ENCODE measurements at regions not wholly inside any gene's neighbourhood (a gene's known extent, or its start where the extent isn't known, plus 50 kb on each side); places are given as distances from the start of the nearest gene placed in this dataset.

GRCh38 chr10:30559180-30559579 is 70.4 kb downstream of the LYZL2 start:
- Histone ChIP-seq H3K4me2 (ENCODE audit: insufficient read depth, low read length) (no peak overlapping the region), H3K4me3 (replicated peaks in 1 of 3; ENCODE audit: insufficient read depth in 1 of 3, low read depth in 1 of 3, low read length in 3 of 3) (no peak overlapping the region), H2AFZ (ENCODE audit: low read depth, low read length) (no peak overlapping the region), H3K79me2 (ENCODE audit: control insufficient read depth, insufficient read depth, low read length) (no peaks in the 10 kb centered on the region), H4K20me1 (replicated peaks; ENCODE audit: control insufficient read depth, extremely low read depth, insufficient read depth, low read length) (no peaks in the 10 kb centered on the region), H3K36me3 (ENCODE audit: control insufficient read depth in 2 of 2, extremely low read depth in 1 of 2, insufficient read depth in 2 of 2, low read length in 2 of 2) (no peaks in the 10 kb centered on the region), H3K9me1 (replicated peaks; ENCODE audit: control insufficient read depth, extremely low read depth, insufficient read depth, low read length) (no peaks in the 10 kb centered on the region), H3K27me3 (ENCODE audit: control insufficient read depth in 2 of 2, insufficient read depth in 2 of 2, low read length in 2 of 2) (peaks cover 2 to 5% of the 10 kb centered on the region in 2 experiments), H3K9me3 (replicated peaks; ENCODE audit: control insufficient read depth, insufficient read depth, low read length) (no peaks in the 10 kb centered on the region), H3K4me1 (ENCODE audit: control insufficient read depth, extremely low read depth, insufficient read depth, low read length) (peaks cover 5% of the 10 kb centered on the region), H3K9ac (replicated peaks; ENCODE audit: extremely low read depth, insufficient read depth, low read length) (no peak overlapping the region), H3K27ac (ENCODE audit: insufficient read depth, low read depth, low read length) (no peak overlapping the region)
- dilution Hi-C loops (cut with MboI; ENCODE audit: extremely low pct_ligation_motif_present, low sequenced_read_pairs) = no loop called here
- FAIRE-seq (no peak), DNase-seq (ENCODE audit: low read depth, low spot score) (no peak)
- intact Hi-C loops (cut with micrococcal nuclease) = no loop called here
- ChIA-PET POLR2A (no interaction called here), CTCF (interaction anchor here (1.0 to 2.0 kb wide), 3 partner anchors 22 to 32 kb away, joined by 3 to 8 read pairs (median 7); no protein-coding TSS in a partner anchor)
- TF ChIP-seq FOS (IDR thresholded peaks at IDR 0.05; ENCODE audit: borderline replicate concordance, insufficient read depth, low read length) = no peak
- TF ChIP-seq GATA2 (IDR thresholded peaks at IDR 0.05; ENCODE audit: insufficient read depth, insufficient read length, low read depth, low read length) = no peak
- no peak for TF ChIP-seq EZH2 (IDR thresholded peaks at IDR 0.05; ENCODE audit: borderline replicate concordance, low read depth, low read length, severe bottlenecking)
- no peak for TF ChIP-seq POLR2AphosphoS5 (IDR thresholded peaks at IDR 0.05; ENCODE audit: insufficient read depth, low read depth, low read length)
- no peak for TF ChIP-seq POLR2A (IDR thresholded peaks at IDR 0.05; ENCODE audit: low read depth, low read length)
- TF ChIP-seq MAX (IDR thresholded peaks at IDR 0.05; ENCODE audit: insufficient read depth, insufficient read length) = no peak
- TF ChIP-seq JUN (IDR thresholded peaks at IDR 0.05; ENCODE audit: borderline replicate concordance, insufficient read depth, insufficient read length, low read depth) = no peak
- no peak for TF ChIP-seq CTCF (IDR thresholded peaks at IDR 0.05; ENCODE audit: extremely low read depth in 1 of 2, insufficient read depth in 1 of 2, low read depth in 1 of 2, low read length in 2 of 2)
- no peak for TF ChIP-seq MYC (IDR thresholded peaks at IDR 0.05; ENCODE audit: low read depth, low read length)
- BruUV-seq (replicated peaks) = no TSS peak
